GM12875 (cell line): ENCODE measurements at regions not wholly inside any gene's neighbourhood (a gene's known extent, or its start where the extent isn't known, plus 50 kb on each side); places are given as distances from the start of the nearest gene placed in this dataset.
A peak's percentile ranks its signal among the peaks of the same experiment; 100 is the strongest.

Source experiments
- H3K4me3 ChIP-seq: one replicate; pipeline ENCODE4 v1.5.1; 2011; ENCODE audit warnings: low read depth, low read length, control low read depth
- CTCF ChIP-seq: IDR thresholded peaks from 2 replicates; pipeline ENCODE4 v1.5.1; 2011; ENCODE audit warnings: low read depth, mild to moderate bottlenecking, control low read depth, inconsistent platforms, low read length, moderate library complexity, borderline replicate concordance; ENCODE audit not compliant: insufficient read depth

- no peak for TF ChIP-seq CTCF
- no peak overlapping the region for H3K4me3 ChIP-seq
These were observed 108.9 kb downstream of the INHBB start for GRCh38 chr2:120454654-120455385.

- TF ChIP-seq CTCF, result no peak
- no peak overlapping the region for H3K4me3 ChIP-seq
These were observed 109.5 kb downstream of the INHBB start for GRCh38 chr2:120455390-120455789.

GRCh38 chr2:120456867-120457266 is 110.9 kb downstream of the INHBB start:
- peak; percentile 20; the same call in 1 of the 2 replicates for TF ChIP-seq CTCF
- no peak overlapping the region for H3K4me3 ChIP-seq

GRCh38 chr2:120460511-120460910 is 114.6 kb downstream of the INHBB start:
- H3K4me3 ChIP-seq, result no peak overlapping the region
- no peak for TF ChIP-seq CTCF

- TF ChIP-seq CTCF, result no peak
- H3K4me3 ChIP-seq, result no peak overlapping the region
These were observed 115.2 kb downstream of the INHBB start for GRCh38 chr2:120461092-120461491.

- no peak overlapping the region for H3K4me3 ChIP-seq
- TF ChIP-seq CTCF, result no peak
These were observed 115.9 kb downstream of the INHBB start for GRCh38 chr2:120461546-120462537.

GRCh38 chr2:120463527-120463926 is 117.6 kb downstream of the INHBB start:
- no peak for TF ChIP-seq CTCF
- no peak overlapping the region for H3K4me3 ChIP-seq
